HFFc6 (cell line): ENCODE measurements at regions not wholly inside any gene's neighbourhood (a gene's known extent, or its start where the extent isn't known, plus 50 kb on each side); places are given as distances from the start of the nearest gene placed in this dataset.

Experiments
- DNase-seq: peaks from one replicate; pipeline ENCODE4 v3.0.0-alpha.2; 2018
- H3K27ac Mint-ChIP-seq: 2 replicates; pipeline ENCODE4 v1.8.0; 2020; ENCODE audit warnings: mild to moderate bottlenecking, mixed read lengths
- H3K27me3 Mint-ChIP-seq: 2 replicates; pipeline ENCODE4 v1.8.0; 2021; ENCODE audit warnings: mild to moderate bottlenecking, moderate library complexity, mixed read lengths; ENCODE audit not compliant: insufficient read depth
- H3K36me3 Mint-ChIP-seq: 2 replicates; pipeline ENCODE4 v1.8.0; 2021; ENCODE audit warnings: low read depth, mixed read lengths
- H3K4me1 Mint-ChIP-seq: 2 replicates; pipeline ENCODE4 v1.8.0; 2020; ENCODE audit warnings: low read depth, mixed read lengths
- H3K4me3 Mint-ChIP-seq: 2 replicates; pipeline ENCODE4 v1.8.0; 2020; ENCODE audit warnings: mild to moderate bottlenecking, moderate library complexity, mixed read lengths
- H3K9me3 Mint-ChIP-seq: 2 replicates; pipeline ENCODE4 v1.8.0; 2020; ENCODE audit warnings: mild to moderate bottlenecking, mixed read lengths
- CTCF ChIP-seq: fragments of 200-600 bp; sonication (generic); IDR thresholded peaks from 2 replicates; pipeline ENCODE4 v1.5.0; 2021; ENCODE audit warnings: antibody characterized with exemption, mild to moderate bottlenecking

DNA sequence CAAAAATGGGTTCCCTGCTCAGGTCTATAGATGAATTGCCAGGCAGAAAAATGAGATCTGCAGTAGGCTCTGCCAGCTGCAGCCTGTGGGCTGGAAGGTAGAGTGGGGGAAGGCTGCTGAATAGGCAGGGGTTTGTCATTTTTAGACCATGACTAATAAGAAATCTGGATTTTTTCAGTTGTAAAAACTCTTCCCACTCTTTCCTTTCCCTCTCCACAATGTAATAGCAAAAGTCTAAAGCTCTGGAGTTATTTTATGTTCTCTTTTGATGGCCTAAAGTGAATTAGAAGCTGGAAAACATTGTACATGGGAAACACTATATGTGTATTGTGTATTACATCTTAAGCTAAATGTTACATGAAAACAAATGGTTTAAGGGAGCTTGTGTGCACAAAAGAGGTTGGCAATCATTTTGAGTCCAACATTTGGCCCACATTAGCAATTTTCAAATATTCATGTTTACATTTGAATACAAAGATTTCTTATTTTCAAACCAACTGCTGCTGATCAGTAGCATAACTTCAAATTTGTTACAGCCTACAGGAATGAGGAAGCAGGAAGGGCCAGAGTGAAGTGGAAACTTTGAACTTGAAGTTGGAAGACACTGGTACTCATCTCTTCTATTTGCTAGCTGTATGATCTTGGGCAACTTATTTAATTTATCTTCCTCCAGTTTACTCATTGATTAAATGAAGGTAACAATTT is 407.1 kb downstream of the SLC4A3 start:
- Mint-ChIP-seq H3K36me3 (peaks cover 10% of the 10 kb centered on the region), H3K27me3 (peaks cover 2% of the 10 kb centered on the region; the same call in 1 of the 2 replicates), H3K4me1 (peaks cover 41% of the 10 kb centered on the region), H3K27ac (peak overlapping the region; percentile 84), H3K9me3 (peaks cover 4% of the 10 kb centered on the region; the same call in 1 of the 2 replicates), H3K4me3 (peak overlapping the region; percentile 56)
- peak; percentile 31 for DNase-seq
- TF ChIP-seq CTCF, result no peak

- Mint-ChIP-seq H3K4me1 (peaks cover 48% of the 10 kb centered on the region), H3K36me3 (peaks cover 10% of the 10 kb centered on the region), H3K4me3 (no peak overlapping the region), H3K9me3 (peaks cover 4% of the 10 kb centered on the region; the same call in 1 of the 2 replicates), H3K27ac (no peak overlapping the region), H3K27me3 (no peaks in the 10 kb centered on the region)
- DNase-seq, result no peak
- TF ChIP-seq CTCF, result no peak
Observed at GRCh38 chr2:220036431-220036830, 409.0 kb downstream of the SLC4A3 start.

- Mint-ChIP-seq H3K4me1 (peaks cover 48% of the 10 kb centered on the region), H3K9me3 (no peaks in the 10 kb centered on the region), H3K36me3 (peaks cover 4% of the 10 kb centered on the region; the same call in 1 of the 2 replicates), H3K4me3 (no peak overlapping the region), H3K27me3 (no peaks in the 10 kb centered on the region), H3K27ac (no peak overlapping the region)
- no peak for TF ChIP-seq CTCF
- no peak for DNase-seq
Observed at GRCh38 chr2:220040346-220040745, 412.9 kb downstream of the SLC4A3 start.

DNA sequence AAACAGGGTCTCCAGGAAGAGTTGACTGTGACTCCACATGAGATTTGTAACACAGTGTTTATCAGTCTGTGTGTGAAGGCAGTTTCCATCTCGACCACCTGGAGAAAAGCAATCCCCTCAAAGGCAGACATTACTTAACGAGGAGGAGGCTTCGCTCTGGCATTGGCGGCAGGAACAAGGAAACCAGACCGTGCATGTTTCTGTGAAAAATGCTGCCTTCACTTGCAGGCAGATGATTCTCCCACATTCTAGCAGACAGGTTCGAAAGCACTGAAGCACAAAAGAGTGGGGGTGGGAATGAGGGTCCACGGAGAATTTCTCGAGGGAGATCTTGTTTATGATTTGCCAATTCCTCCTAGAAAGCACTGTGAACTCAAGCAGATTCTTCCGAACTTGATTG is 414.0 kb downstream of the SLC4A3 start:
- Mint-ChIP-seq H3K4me3 (no peak overlapping the region), H3K4me1 (peaks cover 41% of the 10 kb centered on the region), H3K27me3 (no peaks in the 10 kb centered on the region), H3K27ac (no peak overlapping the region), H3K9me3 (no peaks in the 10 kb centered on the region), H3K36me3 (peaks cover 2% of the 10 kb centered on the region; the same call in 1 of the 2 replicates)
- DNase-seq, result no peak
- no peak for TF ChIP-seq CTCF

GRCh38 chr2:220043155-220043989 is 415.9 kb downstream of the SLC4A3 start:
- H3K9me3 Mint-ChIP-seq, result no peaks in the 10 kb centered on the region
- H3K4me1 Mint-ChIP-seq, result peaks cover 43% of the 10 kb centered on the region
- no peak for TF ChIP-seq CTCF
- peak; percentile 15 for DNase-seq
- H3K27me3 Mint-ChIP-seq, result no peaks in the 10 kb centered on the region
- no peaks in the 10 kb centered on the region for H3K36me3 Mint-ChIP-seq
- H3K4me3 Mint-ChIP-seq, result no peak overlapping the region
- peak overlapping the region; percentile 54; the same call in 1 of the 2 replicates for H3K27ac Mint-ChIP-seq
